Stimulated activated CD8-positive, alpha-beta memory T cell treated with anti-CD3 and anti-CD28 coated beads, Interleukin-15, amount 100 ng/mL, for 4 hours (primary cell): ENCODE measurements at regions not wholly inside any gene's neighbourhood (a gene's known extent, or its start where the extent isn't known, plus 50 kb on each side); places are given as distances from the start of the nearest gene placed in this dataset.

Experiments
- DNase-seq, 2 donors: peaks; one replicate each; pipeline ENCODE4 v3.0.0-alpha.2; 2020; ENCODE audit warnings: low read depth in 2 of 2

DNA sequence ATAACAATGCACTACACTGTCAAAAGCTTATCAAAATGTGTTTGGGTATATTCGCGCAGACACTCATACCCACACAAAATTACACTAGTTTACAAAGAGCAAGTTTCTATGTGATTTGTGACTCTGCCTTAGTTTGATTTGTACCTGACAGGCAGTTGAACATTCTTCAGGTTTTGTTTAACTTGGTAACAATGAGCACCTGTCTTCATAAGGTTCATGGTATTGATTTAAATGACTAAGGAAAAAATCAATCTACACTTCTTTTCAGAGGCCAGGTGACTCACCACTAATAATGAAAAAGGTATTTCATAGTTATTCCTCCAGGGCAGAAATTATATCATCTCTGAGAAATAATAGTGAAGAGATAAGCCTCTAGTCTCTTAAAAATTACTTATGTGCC lies 1114.6 kb upstream of the AGA start:
- no peak for DNase-seq

GRCh38 chr4:178577933-178578332 lies 1135.7 kb upstream of the AGA start:
- DNase-seq: no peak

DNA sequence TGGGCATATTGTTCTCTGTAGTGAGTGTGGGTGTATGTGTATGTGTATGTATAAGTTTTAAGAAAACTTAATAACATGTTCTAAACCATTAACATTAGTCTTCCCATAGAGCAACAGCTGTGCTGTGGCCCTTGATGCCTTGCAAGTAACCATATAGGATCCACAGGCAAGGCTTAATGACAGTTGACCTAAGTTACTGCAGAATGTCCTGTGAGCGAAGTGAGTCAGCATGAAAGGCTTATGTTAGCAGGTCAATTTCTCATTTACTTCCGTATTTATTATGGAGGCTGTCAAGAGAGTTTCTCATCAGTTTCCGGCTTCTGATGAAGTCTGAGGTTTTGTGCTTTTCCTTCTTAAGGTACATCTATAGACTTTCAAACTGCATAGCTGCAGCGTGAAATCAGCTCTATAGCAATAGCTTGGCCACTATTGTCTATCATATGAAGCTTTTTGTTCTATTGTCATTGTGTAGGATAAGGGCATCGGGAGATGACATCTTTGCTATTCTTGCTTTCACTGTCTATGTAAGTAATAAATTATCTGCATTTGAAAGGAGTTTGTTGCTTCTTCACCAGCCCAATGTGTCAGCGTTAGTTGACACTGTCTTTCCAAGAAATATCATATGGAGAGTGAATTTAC lies 1153.4 kb upstream of the AGA start:
- no peak for DNase-seq

DNA sequence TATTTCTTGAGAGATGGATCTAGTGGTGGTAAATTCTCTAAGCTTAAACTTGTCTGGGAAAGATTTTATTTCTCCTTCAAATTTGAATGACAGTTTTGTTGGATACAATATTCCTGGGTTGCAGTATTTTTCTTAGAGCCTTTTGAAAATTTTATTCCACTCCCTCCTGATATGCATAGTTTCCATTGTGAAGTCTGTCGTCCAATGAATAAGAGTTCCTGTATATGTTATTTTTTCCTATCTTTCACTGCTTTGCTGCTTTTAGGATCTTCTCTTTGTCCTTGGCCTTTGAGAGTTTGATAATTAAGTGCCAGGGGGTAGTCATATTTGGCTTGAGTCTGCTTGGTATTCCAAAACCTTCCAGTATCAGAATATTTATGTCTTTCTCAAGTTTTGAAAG lies 1156.4 kb upstream of the AGA start:
- DNase-seq: no peak

GRCh38 chr4:178599521-178599920 lies 1157.3 kb upstream of the AGA start:
- DNase-seq: no peak

- no peak for DNase-seq
Observed at GRCh38 chr4:178602833-178603232, 1160.6 kb upstream of the AGA start.

DNA sequence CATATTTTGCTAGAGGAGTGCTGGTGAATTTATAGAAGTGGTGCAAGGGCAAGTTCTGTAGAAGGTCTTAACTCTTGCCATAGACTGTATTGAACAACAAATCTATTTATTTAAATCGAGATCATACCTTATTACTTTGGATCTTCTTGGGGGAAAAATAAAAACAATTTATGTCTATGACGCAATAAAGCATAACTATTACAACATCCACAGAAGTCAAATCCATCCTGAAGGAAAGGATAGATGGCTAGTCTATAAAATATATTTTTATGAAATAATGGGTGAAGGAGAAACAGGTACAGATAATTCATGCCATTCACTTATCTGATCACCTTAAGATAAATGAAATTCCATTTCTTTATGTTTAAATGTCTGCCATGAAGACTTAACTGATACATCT lies 1168.8 kb upstream of the AGA start:
- no peak for DNase-seq

DNA sequence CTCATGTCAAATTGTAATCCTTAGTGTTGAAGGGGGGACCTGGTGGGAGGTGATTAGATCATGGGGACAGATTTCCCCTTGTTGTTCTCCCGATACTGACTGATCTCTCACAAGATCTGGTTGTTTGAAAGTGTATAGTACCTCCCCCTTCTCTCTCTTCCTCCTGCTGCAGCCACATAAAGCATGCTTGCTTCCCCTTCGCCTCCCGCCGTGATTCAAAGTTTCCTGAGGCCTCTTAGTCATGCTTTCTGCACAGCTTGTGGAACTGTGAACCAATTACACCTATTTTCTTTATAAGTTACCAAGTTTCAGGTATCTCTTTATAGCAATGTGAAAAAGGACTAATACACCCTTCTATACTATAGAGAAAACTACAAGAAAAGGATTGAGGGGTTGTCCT lies 1170.5 kb upstream of the AGA start:
- no peak for DNase-seq

DNA sequence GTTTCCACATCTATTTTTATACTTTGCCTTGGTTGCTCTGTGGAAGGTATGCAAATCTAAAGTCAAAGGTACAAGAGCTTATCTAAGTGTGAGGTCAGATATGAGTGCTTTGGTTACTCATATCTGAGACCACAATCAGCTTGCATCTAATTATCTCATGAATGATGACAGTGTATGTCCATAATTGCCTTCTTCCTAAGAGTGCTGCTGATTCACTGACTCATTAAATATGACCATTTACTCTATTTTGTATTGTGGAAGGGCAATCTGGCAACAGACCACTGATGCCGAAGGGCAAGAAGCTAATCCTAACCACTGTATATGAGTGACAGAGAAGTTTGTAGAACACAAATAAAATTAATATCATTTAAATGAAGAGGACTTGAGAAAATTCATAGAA lies 1190.2 kb upstream of the AGA start:
- DNase-seq: no peak

- DNase-seq: no peak
Observed at GRCh38 chr4:178633263-178633662, 1191.0 kb upstream of the AGA start.

- DNase-seq: no peak
Observed at GRCh38 chr4:178664621-178665020, 1222.4 kb upstream of the AGA start.

DNA sequence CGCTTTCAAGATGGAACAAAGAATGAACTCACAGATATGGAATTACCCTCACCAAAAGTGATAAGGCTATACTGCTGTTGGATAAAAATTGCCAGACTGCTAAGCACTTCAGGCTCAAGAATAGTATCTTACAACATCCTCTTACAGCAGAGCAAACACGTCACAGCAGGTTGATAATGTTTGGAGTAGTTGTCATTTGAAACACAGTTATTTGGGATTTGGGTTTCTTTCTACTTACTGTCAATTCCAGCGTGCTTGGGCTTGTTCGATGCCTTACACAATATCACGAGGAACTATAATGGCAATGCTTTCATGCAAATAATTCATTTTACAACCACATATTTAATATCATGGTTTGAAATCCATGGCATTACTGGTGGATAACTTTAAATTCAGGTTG lies 1223.7 kb upstream of the AGA start:
- no peak for DNase-seq

GRCh38 chr4:178671766-178672165 lies 1229.5 kb upstream of the AGA start:
- no peak for DNase-seq

- no peak for DNase-seq
Observed at GRCh38 chr4:178672512-178672911, 1230.3 kb upstream of the AGA start.

GRCh38 chr4:178681871-178682270 lies 1239.6 kb upstream of the AGA start:
- DNase-seq: no peak

- DNase-seq: no peak
Observed at GRCh38 chr4:178689926-178690325, 1247.7 kb upstream of the AGA start.

DNA sequence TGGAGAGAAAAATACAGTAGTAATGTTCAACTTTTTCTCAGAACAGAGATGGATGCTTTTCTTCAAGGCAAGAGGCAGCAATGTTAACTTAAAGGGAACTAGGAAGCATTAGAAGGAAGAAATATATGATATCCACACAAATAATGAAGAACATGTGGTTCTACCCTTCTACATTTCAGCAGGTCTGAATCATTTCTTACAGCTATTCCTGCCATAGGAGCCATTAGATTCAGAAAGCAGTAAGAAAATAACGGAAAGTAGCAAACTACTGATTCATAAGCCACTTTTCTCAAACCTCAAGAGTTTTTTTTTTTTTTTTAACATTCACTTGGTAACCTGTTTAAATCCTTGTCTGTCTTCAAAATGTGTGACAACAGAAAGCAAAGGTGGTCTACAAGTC lies 1251.6 kb upstream of the AGA start:
- no peak for DNase-seq

GRCh38 chr4:178696515-178696914 lies 1254.3 kb upstream of the AGA start:
- DNase-seq: no peak

DNA sequence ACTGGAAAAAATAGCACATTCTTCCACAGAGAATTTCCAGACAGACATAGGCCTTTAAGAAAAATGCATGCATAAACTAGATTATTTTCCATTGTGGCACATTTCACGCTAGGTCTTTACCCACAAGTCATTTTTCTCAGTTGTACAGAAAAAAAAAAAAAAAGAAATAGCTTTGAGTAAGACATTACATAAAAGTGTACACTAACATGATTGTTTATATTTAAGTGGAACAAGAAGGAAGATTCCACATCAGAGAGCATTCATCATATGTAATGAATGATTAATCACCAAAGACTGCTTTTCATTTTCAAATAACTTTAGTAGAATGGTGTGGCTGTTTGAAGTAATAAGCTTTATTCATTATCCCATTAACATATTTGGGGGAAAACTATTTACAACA lies 1270.2 kb upstream of the AGA start:
- no peak for DNase-seq

GRCh38 chr4:178738026-178738425 lies 1295.8 kb upstream of the AGA start:
- no peak for DNase-seq

GRCh38 chr4:178745203-178745602 lies 1303.0 kb upstream of the AGA start:
- no peak for DNase-seq

GRCh38 chr4:178752954-178753525 lies 1310.8 kb upstream of the AGA start:
- no peak for DNase-seq

DNA sequence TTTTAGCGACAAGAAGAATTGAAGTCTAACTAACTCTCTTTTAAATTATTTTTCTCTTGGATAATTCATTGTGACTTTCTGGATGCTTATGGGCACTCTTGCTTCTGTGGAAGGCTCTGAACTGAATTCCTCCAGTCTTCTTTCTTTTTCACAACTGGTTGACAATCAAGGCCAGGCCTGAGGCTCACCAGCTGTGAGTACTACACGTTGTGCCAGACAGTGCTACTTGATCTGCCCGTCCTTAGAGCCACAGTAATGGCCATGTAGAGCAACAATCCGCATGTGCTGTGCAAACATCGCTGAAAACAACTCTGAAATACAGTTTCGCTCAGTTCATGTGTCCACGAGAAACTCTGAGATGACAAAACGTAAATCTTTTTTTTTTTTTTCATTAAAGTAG lies 1336.3 kb upstream of the AGA start:
- DNase-seq: no peak

GRCh38 chr4:178781779-178782178 lies 1339.5 kb upstream of the AGA start:
- no peak for DNase-seq
